ENCODE measurements at regions not wholly inside any gene's neighbourhood (a gene's known extent, or its start where the extent isn't known, plus 50 kb on each side); places are given as distances from the start of the nearest gene placed in this dataset.

- H3K4me1 ChIP-seq (replicated peaks; ENCODE audit: insufficient read depth): no peaks in the 10 kb centered on the region
- ChIA-PET CTCF (interaction anchor here (0.6 kb wide), 1 partner anchor 76 kb away, joined by 4 read pairs; no protein-coding TSS in a partner anchor), POLR2A (ENCODE audit: unreplicated experiment) (no interaction called here)
- no peaks in the 10 kb centered on the region for H3F3A ChIP-seq (ENCODE audit: insufficient read depth, low read depth)
- H3K4me3 ChIP-seq: no peak overlapping the region
- no peaks in the 10 kb centered on the region for H3K36me3 ChIP-seq (ENCODE audit: low read depth)
- BruUV-seq (replicated peaks): no TSS peak
- DNase-seq: no peak
- H3K79me2 ChIP-seq (ENCODE audit: low read depth): no peaks in the 10 kb centered on the region
- no peak overlapping the region for H2AFZ ChIP-seq
- H4K20me1 ChIP-seq (ENCODE audit: insufficient read depth): no peaks in the 10 kb centered on the region
- H3K4me2 ChIP-seq: no peak overlapping the region
- no peak overlapping the region for H3K27ac ChIP-seq
- H3K9me3 ChIP-seq (ENCODE audit: insufficient read depth, low read depth): no peaks in the 10 kb centered on the region
- no peaks in the 10 kb centered on the region for H3K27me3 ChIP-seq (ENCODE audit: insufficient read depth, low read depth)
- no peak for TF ChIP-seq EZH2 (IDR thresholded peaks at IDR 0.05; ENCODE audit: low read depth)
- TF ChIP-seq, protein P1, sequence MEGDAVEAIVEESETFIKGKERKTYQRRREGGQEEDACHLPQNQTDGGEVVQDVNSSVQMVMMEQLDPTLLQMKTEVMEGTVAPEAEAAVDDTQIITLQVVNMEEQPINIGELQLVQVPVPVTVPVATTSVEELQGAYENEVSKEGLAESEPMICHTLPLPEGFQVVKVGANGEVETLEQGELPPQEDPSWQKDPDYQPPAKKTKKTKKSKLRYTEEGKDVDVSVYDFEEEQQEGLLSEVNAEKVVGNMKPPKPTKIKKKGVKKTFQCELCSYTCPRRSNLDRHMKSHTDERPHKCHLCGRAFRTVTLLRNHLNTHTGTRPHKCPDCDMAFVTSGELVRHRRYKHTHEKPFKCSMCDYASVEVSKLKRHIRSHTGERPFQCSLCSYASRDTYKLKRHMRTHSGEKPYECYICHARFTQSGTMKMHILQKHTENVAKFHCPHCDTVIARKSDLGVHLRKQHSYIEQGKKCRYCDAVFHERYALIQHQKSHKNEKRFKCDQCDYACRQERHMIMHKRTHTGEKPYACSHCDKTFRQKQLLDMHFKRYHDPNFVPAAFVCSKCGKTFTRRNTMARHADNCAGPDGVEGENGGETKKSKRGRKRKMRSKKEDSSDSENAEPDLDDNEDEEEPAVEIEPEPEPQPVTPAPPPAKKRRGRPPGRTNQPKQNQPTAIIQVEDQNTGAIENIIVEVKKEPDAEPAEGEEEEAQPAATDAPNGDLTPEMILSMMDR (conservative IDR thresholded peaks at IDR 0.05): no peak
- H3K9me2 ChIP-seq (ENCODE audit: insufficient read depth): no peaks in the 10 kb centered on the region
- intact Hi-C loops (cut with micrococcal nuclease; ENCODE audit: unreplicated experiment): no loop called here
Measured at GRCh38 chr14:35993684-35993960, 167.5 kb downstream of the BRMS1L start.

DNA sequence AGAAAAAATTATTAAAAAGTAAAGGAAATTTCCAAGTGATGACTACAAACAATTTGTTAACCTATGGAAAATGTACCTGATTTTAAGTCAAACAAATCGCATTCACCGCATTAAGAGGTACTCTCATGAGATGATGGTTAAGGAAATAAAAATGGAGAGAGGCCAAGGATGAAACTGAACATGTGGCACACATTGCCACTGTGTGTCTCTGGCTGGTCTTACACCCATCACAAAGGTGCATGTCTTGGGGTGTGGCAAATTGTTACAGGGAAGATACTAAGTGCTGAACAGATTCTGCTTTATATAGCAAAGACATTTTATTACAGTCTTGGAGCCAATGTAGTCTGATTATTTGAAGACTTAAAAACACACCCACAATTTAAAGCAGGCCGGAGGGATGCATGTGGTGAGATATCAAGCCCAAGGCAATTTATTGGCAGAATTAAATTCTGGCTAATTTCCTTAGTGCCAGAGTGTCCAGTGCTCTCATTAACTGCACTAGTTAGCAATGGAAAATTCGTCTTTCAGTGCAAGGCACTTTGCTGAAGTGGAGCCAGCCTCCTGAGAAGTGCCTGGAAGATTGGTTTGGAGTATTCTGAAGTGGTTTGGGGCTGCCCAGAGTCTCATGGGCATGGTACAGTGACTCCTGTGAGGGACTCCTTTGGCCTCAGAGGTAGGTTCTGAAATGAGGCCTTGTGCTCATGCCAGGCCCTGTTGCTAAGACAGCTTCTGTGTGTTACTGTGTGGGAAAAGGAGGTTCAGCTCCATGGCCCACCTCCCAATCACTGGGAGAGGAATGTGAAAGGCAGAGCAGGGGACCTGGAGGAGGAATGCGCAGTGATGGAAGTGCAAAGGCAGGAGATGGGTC lies 166.9 kb downstream of the BRMS1L start:
- DNase-seq: no peak
- Histone ChIP-seq H2AFZ (no peak overlapping the region), H3K9me2 (ENCODE audit: insufficient read depth) (no peaks in the 10 kb centered on the region), H3K4me2 (no peak overlapping the region), H3K9me3 (ENCODE audit: insufficient read depth, low read depth) (no peaks in the 10 kb centered on the region), H3K27me3 (ENCODE audit: insufficient read depth, low read depth) (no peaks in the 10 kb centered on the region), H3F3A (ENCODE audit: insufficient read depth, low read depth) (no peaks in the 10 kb centered on the region), H3K27ac (no peak overlapping the region), H3K4me3 (no peak overlapping the region), H3K79me2 (ENCODE audit: low read depth) (no peaks in the 10 kb centered on the region), H4K20me1 (ENCODE audit: insufficient read depth) (no peaks in the 10 kb centered on the region), H3K4me1 (replicated peaks; ENCODE audit: insufficient read depth) (no peaks in the 10 kb centered on the region), H3K36me3 (ENCODE audit: low read depth) (no peaks in the 10 kb centered on the region)
- no TSS peak for BruUV-seq (replicated peaks)
- intact Hi-C loops (cut with micrococcal nuclease; ENCODE audit: unreplicated experiment): no loop called here
- ChIA-PET POLR2A (ENCODE audit: unreplicated experiment) (no interaction called here), CTCF (no interaction called here)
- TF ChIP-seq, protein P1 (conservative IDR thresholded peaks at IDR 0.05): no peak
- TF ChIP-seq EZH2 (IDR thresholded peaks at IDR 0.05; ENCODE audit: low read depth): no peak

DNA sequence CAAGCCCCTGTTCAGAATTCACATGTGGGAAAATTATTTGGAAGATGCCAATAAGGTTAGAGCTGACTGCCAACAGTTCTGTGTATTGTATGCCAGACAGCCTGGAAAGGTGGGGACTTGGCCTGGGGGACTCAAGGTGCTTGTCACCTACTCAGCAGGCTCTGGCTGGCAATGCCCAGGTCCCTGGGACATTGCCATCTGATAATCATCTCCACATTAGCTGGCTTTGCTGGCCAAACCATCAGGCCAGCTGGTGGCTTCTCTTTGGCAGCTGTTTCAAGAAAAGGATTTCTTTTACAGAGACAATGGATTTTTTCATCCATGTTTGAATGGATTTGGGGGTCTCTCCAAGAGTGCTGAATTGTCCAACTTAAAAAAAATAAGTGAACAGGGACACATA lies 165.2 kb downstream of the BRMS1L start:
- BruUV-seq (replicated peaks): no TSS peak
- CTCF ChIA-PET: no interaction called here

More for the DNA sequence above, 165.2 kb downstream of the BRMS1L start:
- Histone ChIP-seq H3K4me2 (no peak overlapping the region), H3K9me3 (ENCODE audit: insufficient read depth, low read depth) (no peaks in the 10 kb centered on the region), H3F3A (ENCODE audit: insufficient read depth, low read depth) (no peaks in the 10 kb centered on the region), H4K20me1 (ENCODE audit: insufficient read depth) (no peaks in the 10 kb centered on the region), H2AFZ (no peak overlapping the region), H3K27me3 (ENCODE audit: insufficient read depth, low read depth) (no peaks in the 10 kb centered on the region), H3K36me3 (ENCODE audit: low read depth) (no peaks in the 10 kb centered on the region), H3K79me2 (ENCODE audit: low read depth) (no peaks in the 10 kb centered on the region), H3K27ac (no peak overlapping the region), H3K4me3 (no peak overlapping the region), H3K4me1 (replicated peaks; ENCODE audit: insufficient read depth) (no peaks in the 10 kb centered on the region), H3K9me2 (ENCODE audit: insufficient read depth) (no peaks in the 10 kb centered on the region)
- DNase-seq: no peak
- POLR2A ChIA-PET (ENCODE audit: unreplicated experiment): no interaction called here
- intact Hi-C loops (cut with micrococcal nuclease; ENCODE audit: unreplicated experiment): no loop called here
- no peak for TF ChIP-seq EZH2 (IDR thresholded peaks at IDR 0.05; ENCODE audit: low read depth)
- TF ChIP-seq, protein P1 (conservative IDR thresholded peaks at IDR 0.05): no peak

Data from PC-9 (cell line).